Esophagus muscularis mucosa (tissue), 4 donors: ENCODE measurements at regions not wholly inside any gene's neighbourhood (a gene's known extent, or its start where the extent isn't known, plus 50 kb on each side); places are given as distances from the start of the nearest gene placed in this dataset.

Experiments
- DNase-seq: peaks from one replicate; pipeline ENCODE4 v3.0.0-alpha.2; 2017; ENCODE audit errors: extremely low spot score
- H3K27ac ChIP-seq, 4 donors: fragments of 200-600 bp; sonication (generic); replicated peaks in 1 of 4; 1 replicate in 3 of 4; 2 replicates in 1 of 4; pipeline ENCODE4 v1.5.1; 2016 to 2019; ENCODE audit warnings: mild to moderate bottlenecking in 1 of 4
- H3K27me3 ChIP-seq, 4 donors: fragments of 200-600 bp; sonication (generic); one replicate each; pipeline versions ENCODE4 v1.5.1 to v1.6.0; 2016 to 2019
- H3K36me3 ChIP-seq, 4 donors: fragments of 200-600 bp; sonication (generic); one replicate each; pipeline ENCODE4 v1.5.1; 2016 to 2019
- H3K4me1 ChIP-seq, 4 donors: fragments of 200-600 bp; sonication (generic); one replicate each; pipeline ENCODE4 v1.5.1; 2016 to 2019
- H3K4me3 ChIP-seq, 4 donors: fragments of 200-600 bp; sonication (generic); 1 replicate in 2 of 4; 2 replicates in 2 of 4; pipeline ENCODE4 v1.5.1; 2016 to 2019; ENCODE audit warnings: mild to moderate bottlenecking in 4 of 4, moderate library complexity in 1 of 4
- H3K9me3 ChIP-seq, 4 donors: fragments of 200-600 bp; sonication (generic); 1 replicate in 3 of 4; 2 replicates in 1 of 4; pipeline ENCODE4 v1.5.1; 2016 to 2019
- EP300 ChIP-seq: sonication (generic); formaldehyde crosslinking; IDR thresholded peaks from one replicate; pipeline ENCODE4 v1.6.1; 2017; ENCODE audit warnings: antibody characterized with exemption
- POLR2A ChIP-seq: fragments of 450-650 bp; IDR thresholded peaks from one replicate; pipeline ENCODE4 v1.6.1; 2017; ENCODE audit warnings: antibody characterized with exemption, moderate library complexity, mild to moderate bottlenecking, low read depth
- POLR2AphosphoS5 ChIP-seq, 2 donors: sonication (generic); formaldehyde crosslinking; IDR thresholded peaks; one replicate each; pipeline ENCODE4 v1.6.1; 2017; ENCODE audit warnings: antibody characterized with exemption in 2 of 2
- WGBS: methylation state at CpG from one replicate; pipeline ENCODE4 v1.1.5; 2018; 5-methylcytosine and 5-hydroxymethylcytosine counted together
- intact Hi-C: fragments of 100-400 bp; cut with DNase I; formaldehyde crosslinking; loops from one replicate; pipeline ENCODE4 v1.15.1; 2023
- TF ChIP-seq, protein P1 (sequence below), 3 experiments: fragments of 200-600 bp in 2 of 3; fragments of 450-650 bp in 1 of 3; sonication (generic) in 2 of 3; IDR thresholded peaks; one replicate each; pipeline ENCODE4 v1.5.1; 2017 to 2019; ENCODE audit warnings: antibody characterized with exemption in 3 of 3, mild to moderate bottlenecking in 2 of 3, moderate library complexity in 1 of 3

GRCh38 chr2:128736689-128737545, 418.2 kb upstream of the HS6ST1 start:
- Histone ChIP-seq H3K9me3 (no peaks in the 10 kb centered on the region), H3K27me3 (peaks cover 0 to 29% (median 0%) of the 10 kb centered on the region in 4 donors), H3K4me3 (peak overlapping the region; percentile 37 to 45 (median 44)), H3K36me3 (no peaks in the 10 kb centered on the region), H3K4me1 (peaks cover 27 to 37% (median 32%) of the 10 kb centered on the region in 4 donors), H3K27ac (no peak overlapping the region)
- TF ChIP-seq POLR2A: no peak
- no peak for TF ChIP-seq EP300
- TF ChIP-seq, protein P1, sequence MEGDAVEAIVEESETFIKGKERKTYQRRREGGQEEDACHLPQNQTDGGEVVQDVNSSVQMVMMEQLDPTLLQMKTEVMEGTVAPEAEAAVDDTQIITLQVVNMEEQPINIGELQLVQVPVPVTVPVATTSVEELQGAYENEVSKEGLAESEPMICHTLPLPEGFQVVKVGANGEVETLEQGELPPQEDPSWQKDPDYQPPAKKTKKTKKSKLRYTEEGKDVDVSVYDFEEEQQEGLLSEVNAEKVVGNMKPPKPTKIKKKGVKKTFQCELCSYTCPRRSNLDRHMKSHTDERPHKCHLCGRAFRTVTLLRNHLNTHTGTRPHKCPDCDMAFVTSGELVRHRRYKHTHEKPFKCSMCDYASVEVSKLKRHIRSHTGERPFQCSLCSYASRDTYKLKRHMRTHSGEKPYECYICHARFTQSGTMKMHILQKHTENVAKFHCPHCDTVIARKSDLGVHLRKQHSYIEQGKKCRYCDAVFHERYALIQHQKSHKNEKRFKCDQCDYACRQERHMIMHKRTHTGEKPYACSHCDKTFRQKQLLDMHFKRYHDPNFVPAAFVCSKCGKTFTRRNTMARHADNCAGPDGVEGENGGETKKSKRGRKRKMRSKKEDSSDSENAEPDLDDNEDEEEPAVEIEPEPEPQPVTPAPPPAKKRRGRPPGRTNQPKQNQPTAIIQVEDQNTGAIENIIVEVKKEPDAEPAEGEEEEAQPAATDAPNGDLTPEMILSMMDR (IDR thresholded peaks at IDR 0.05): peak in 2 of 3 experiments; percentile 90 to 96
- no peak for TF ChIP-seq POLR2AphosphoS5 (IDR thresholded peaks at IDR 0.05)
- intact Hi-C loops: loop anchor here (5.0 to 10.0 kb wide), 3 partner anchors 415 to 1118 kb away; no protein-coding TSS in a partner anchor
- peak; percentile 93 for DNase-seq
- 55% methylated on average over 38 of the region's 71 CpGs for WGBS

DNA sequence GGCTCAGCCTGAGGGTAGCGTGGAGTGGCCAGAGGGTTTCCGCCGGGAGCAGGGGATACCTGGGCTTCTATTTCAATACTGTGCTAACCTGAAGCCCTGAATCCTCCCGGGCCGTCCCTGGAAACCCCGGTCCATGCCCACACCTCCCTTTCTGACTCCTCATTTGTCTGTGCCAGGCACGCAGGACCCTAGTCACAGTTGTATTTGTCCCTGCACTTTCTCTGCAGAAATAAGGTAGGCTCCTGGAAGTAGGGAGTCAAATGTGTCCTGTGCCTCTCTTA, 418.8 kb upstream of the HS6ST1 start:
- Histone ChIP-seq H3K4me3 (no peak overlapping the region), H3K9me3 (no peaks in the 10 kb centered on the region), H3K27me3 (peaks cover 0 to 28% (median 0%) of the 10 kb centered on the region in 4 donors), H3K4me1 (peaks cover 27 to 37% (median 32%) of the 10 kb centered on the region in 4 donors), H3K27ac (no peak overlapping the region), H3K36me3 (no peaks in the 10 kb centered on the region)
- no peak for DNase-seq
- TF ChIP-seq EP300 (no peak), POLR2A (no peak), POLR2AphosphoS5 (IDR thresholded peaks at IDR 0.05) (no peak)
- TF ChIP-seq, protein P1 (IDR thresholded peaks at IDR 0.05): no peak
- 97% methylated on average over 4 of the region's 7 CpGs for WGBS
- intact Hi-C loops: loop anchor here (5.0 to 10.0 kb wide), 3 partner anchors 415 to 1117 kb away; no protein-coding TSS in a partner anchor

- intact Hi-C loops: loop anchor here (5.0 to 10.0 kb wide), 3 partner anchors 416 to 1116 kb away; no protein-coding TSS in a partner anchor
- H3K27ac ChIP-seq: no peak overlapping the region
Measured at GRCh38 chr2:128738446-128739110, 419.9 kb upstream of the HS6ST1 start.

GRCh38 chr2:128742467-128742866, 423.8 kb upstream of the HS6ST1 start:
- no peak overlapping the region for H3K4me3 ChIP-seq
- H3K27ac ChIP-seq: no peak overlapping the region
- no peaks in the 10 kb centered on the region for H3K27me3 ChIP-seq
- no peak for DNase-seq
- H3K9me3 ChIP-seq: no peaks in the 10 kb centered on the region
- no peaks in the 10 kb centered on the region for H3K4me1 ChIP-seq
- TF ChIP-seq POLR2A: no peak
- TF ChIP-seq, protein P1 (IDR thresholded peaks at IDR 0.05): no peak
- no peak for TF ChIP-seq POLR2AphosphoS5 (IDR thresholded peaks at IDR 0.05)
- no peak for TF ChIP-seq EP300
- no peaks in the 10 kb centered on the region for H3K36me3 ChIP-seq
- intact Hi-C loops: no loop called here
- WGBS: 72% methylated on average over 3 of the region's 3 CpGs

More at GRCh38 chr2:128738446-128739110, 419.9 kb upstream of the HS6ST1 start:
- TF ChIP-seq POLR2A: no peak
- Histone ChIP-seq H3K36me3 (no peaks in the 10 kb centered on the region), H3K4me1 (peaks cover 23 to 33% (median 29%) of the 10 kb centered on the region in 4 donors), H3K4me3 (no peak overlapping the region), H3K9me3 (no peaks in the 10 kb centered on the region), H3K27me3 (peaks cover 0 to 25% (median 0%) of the 10 kb centered on the region in 4 donors)
- DNase-seq: peak; percentile 78
- WGBS: 67% methylated on average over 8 of the region's 8 CpGs

DNA sequence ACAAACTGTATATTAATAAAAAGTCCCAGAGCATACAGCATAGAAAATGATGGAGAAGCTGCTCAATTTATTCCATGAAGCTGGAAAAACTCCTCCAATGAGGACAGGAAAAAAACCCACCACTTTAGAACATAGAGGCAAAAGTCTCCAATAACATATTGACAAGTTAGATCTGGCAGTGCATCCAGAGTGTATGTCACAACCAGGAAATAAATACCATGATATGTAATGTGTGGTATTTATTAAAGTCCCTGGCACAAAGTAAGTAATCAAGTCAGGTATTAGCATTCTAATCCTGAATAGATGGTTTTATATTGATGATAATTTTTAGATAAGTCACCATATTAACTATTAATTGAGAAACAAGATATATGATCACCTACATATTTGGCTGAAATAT, 427.3 kb upstream of the HS6ST1 start:
- H3K27ac ChIP-seq: no peak overlapping the region

More for the DNA sequence above, 427.3 kb upstream of the HS6ST1 start:
- intact Hi-C loops: no loop called here
- Histone ChIP-seq H3K4me1 (no peaks in the 10 kb centered on the region), H3K4me3 (no peak overlapping the region), H3K27me3 (no peaks in the 10 kb centered on the region), H3K9me3 (no peaks in the 10 kb centered on the region), H3K36me3 (no peaks in the 10 kb centered on the region)
- no peak for TF ChIP-seq POLR2AphosphoS5 (IDR thresholded peaks at IDR 0.05)
- no peak for TF ChIP-seq EP300
- no peak for TF ChIP-seq POLR2A
- DNase-seq: no peak
